Testis (tissue), 2 donors: ENCODE measurements at regions not wholly inside any gene's neighbourhood (a gene's known extent, or its start where the extent isn't known, plus 50 kb on each side); places are given as distances from the start of the nearest gene placed in this dataset.

Experiments
- POLR2A ChIP-seq: fragments of 450-650 bp; IDR thresholded peaks from one replicate; pipeline ENCODE4 v1.6.1; 2017; ENCODE audit warnings: antibody characterized with exemption, mild to moderate bottlenecking, moderate library complexity
- TF ChIP-seq, protein P1 (sequence below), 3 experiments: fragments of 450-650 bp in 2 of 3; fragments of 200-600 bp in 1 of 3; sonication (generic) in 1 of 3; IDR thresholded peaks; one replicate each; pipeline ENCODE4 v1.5.1; 2016 to 2019; ENCODE audit warnings: antibody characterized with exemption in 3 of 3, mild to moderate bottlenecking in 2 of 3, moderate library complexity in 1 of 3

GRCh38 chr4:127210893-127211649 is 421.7 kb upstream of the INTU start:
- TF ChIP-seq, protein P1, sequence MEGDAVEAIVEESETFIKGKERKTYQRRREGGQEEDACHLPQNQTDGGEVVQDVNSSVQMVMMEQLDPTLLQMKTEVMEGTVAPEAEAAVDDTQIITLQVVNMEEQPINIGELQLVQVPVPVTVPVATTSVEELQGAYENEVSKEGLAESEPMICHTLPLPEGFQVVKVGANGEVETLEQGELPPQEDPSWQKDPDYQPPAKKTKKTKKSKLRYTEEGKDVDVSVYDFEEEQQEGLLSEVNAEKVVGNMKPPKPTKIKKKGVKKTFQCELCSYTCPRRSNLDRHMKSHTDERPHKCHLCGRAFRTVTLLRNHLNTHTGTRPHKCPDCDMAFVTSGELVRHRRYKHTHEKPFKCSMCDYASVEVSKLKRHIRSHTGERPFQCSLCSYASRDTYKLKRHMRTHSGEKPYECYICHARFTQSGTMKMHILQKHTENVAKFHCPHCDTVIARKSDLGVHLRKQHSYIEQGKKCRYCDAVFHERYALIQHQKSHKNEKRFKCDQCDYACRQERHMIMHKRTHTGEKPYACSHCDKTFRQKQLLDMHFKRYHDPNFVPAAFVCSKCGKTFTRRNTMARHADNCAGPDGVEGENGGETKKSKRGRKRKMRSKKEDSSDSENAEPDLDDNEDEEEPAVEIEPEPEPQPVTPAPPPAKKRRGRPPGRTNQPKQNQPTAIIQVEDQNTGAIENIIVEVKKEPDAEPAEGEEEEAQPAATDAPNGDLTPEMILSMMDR (IDR thresholded peaks at IDR 0.05) = no peak
- TF ChIP-seq POLR2A = no peak
